GM23338 (cell line): ENCODE measurements at regions not wholly inside any gene's neighbourhood (a gene's known extent, or its start where the extent isn't known, plus 50 kb on each side); places are given as distances from the start of the nearest gene placed in this dataset.

Experiments
- ATAC-seq: fragments of 200-7000 bp; cut with Tn5 transposase; 3 replicates; pipeline ENCODE4 v1.9.1; 2020
- DNase-seq: peaks from one replicate; pipeline ENCODE4 v3.0.0-alpha.2; 2015; ENCODE audit warnings: low spot score
- H2AFZ ChIP-seq: fragments of 200-600 bp; sonication (generic); 2 replicates; pipeline ENCODE4 v1.8.0; 2016; ENCODE audit warnings: antibody characterized with exemption, mild to moderate bottlenecking, moderate library complexity
- H3F3A ChIP-seq: fragments of 200-600 bp; sonication (generic); replicated peaks from 2 replicates; pipeline ENCODE4 v1.8.0; 2017; ENCODE audit warnings: antibody characterized with exemption, mixed run types, low read depth
- H3K27ac ChIP-seq: fragments of 200-600 bp; sonication (generic); 2 replicates; pipeline ENCODE4 v1.6.1; 2016; ENCODE audit warnings: low read depth
- H3K27me3 ChIP-seq: fragments of 200-600 bp; sonication (generic); 2 replicates; pipeline ENCODE4 v1.8.0; 2016; ENCODE audit warnings: mild to moderate bottlenecking, mixed run types, moderate library complexity; ENCODE audit not compliant: insufficient read depth
- H3K36me3 ChIP-seq: fragments of 200-600 bp; sonication (generic); 2 replicates; pipeline ENCODE4 v1.8.0; 2016; ENCODE audit warnings: mild to moderate bottlenecking; ENCODE audit not compliant: insufficient read depth
- H3K4me1 ChIP-seq: fragments of 200-600 bp; sonication (generic); 2 replicates; pipeline ENCODE4 v1.8.0; 2016; ENCODE audit warnings: mild to moderate bottlenecking, moderate library complexity; ENCODE audit not compliant: insufficient read depth
- H3K4me2 ChIP-seq: fragments of 200-600 bp; sonication (generic); 2 replicates; pipeline ENCODE4 v1.7.1; 2017; ENCODE audit warnings: mixed run types
- H3K4me3 ChIP-seq: fragments of 200-600 bp; sonication (generic); 2 replicates; pipeline ENCODE4 v1.6.1; 2016; ENCODE audit warnings: mixed run types
- H3K79me2 ChIP-seq: fragments of 200-600 bp; sonication (generic); replicated peaks from 2 replicates; pipeline ENCODE4 v1.8.0; 2017; ENCODE audit warnings: mild to moderate bottlenecking; ENCODE audit not compliant: insufficient read depth
- H3K9me2 ChIP-seq: fragments of 200-600 bp; sonication (generic); 2 replicates; pipeline ENCODE4 v1.8.0; 2017; ENCODE audit not compliant: insufficient read depth
- H4K20me1 ChIP-seq: fragments of 200-600 bp; sonication (generic); replicated peaks from 2 replicates; pipeline ENCODE4 v1.8.0; 2017; ENCODE audit warnings: mild to moderate bottlenecking; ENCODE audit not compliant: insufficient read depth
- H3K27ac Mint-ChIP-seq: 2 replicates; pipeline ENCODE4 v1.8.0; 2020; ENCODE audit warnings: inconsistent platforms, mild to moderate bottlenecking, moderate library complexity, mixed read lengths
- H3K27me3 Mint-ChIP-seq: 3 replicates; pipeline ENCODE4 v1.8.0; 2022; ENCODE audit warnings: low read depth, mild to moderate bottlenecking, moderate library complexity, mixed read lengths, inconsistent platforms; ENCODE audit not compliant: insufficient read depth, poor library complexity
- H3K36me3 Mint-ChIP-seq: 3 replicates; pipeline ENCODE4 v1.8.0; 2021; ENCODE audit warnings: low read depth, mild to moderate bottlenecking, inconsistent platforms, moderate library complexity, mixed read lengths
- H3K4me1 Mint-ChIP-seq: 3 replicates; pipeline ENCODE4 v1.8.0; 2020; ENCODE audit warnings: mild to moderate bottlenecking, inconsistent platforms, mixed read lengths
- H3K4me3 Mint-ChIP-seq: 3 replicates; pipeline ENCODE4 v1.8.0; 2021; ENCODE audit warnings: moderate library complexity, mild to moderate bottlenecking, inconsistent platforms, mixed read lengths
- H3K9me3 Mint-ChIP-seq: 3 replicates; pipeline ENCODE4 v1.8.0; 2020; ENCODE audit warnings: moderate library complexity, mild to moderate bottlenecking, inconsistent platforms, mixed read lengths
- CREB1 ChIP-seq: fragments of 250-450 bp; sonication (Bioruptor Pico); IDR thresholded peaks from 2 replicates; pipeline ENCODE4 v1.5.0; 2020; ENCODE audit warnings: low read depth, mild to moderate bottlenecking, moderate library complexity
- CTCF ChIP-seq, 2 experiments: fragments of 200-600 bp in 1 of 2; sonication (generic) in 1 of 2; conservative IDR thresholded peaks; 2 replicates each; pipeline versions ENCODE4 v1.5.1 to v1.6.1; 2016 to 2017; ENCODE audit warnings: antibody characterized with exemption in 2 of 2, low read depth in 2 of 2, mild to moderate bottlenecking in 2 of 2, moderate library complexity in 1 of 2
- ETS1 ChIP-seq: IDR thresholded peaks from 2 replicates; pipeline ENCODE4 v1.6.1; 2016; ENCODE audit warnings: antibody characterized with exemption
- EZH2 ChIP-seq: fragments of 200-600 bp; sonication (generic); IDR thresholded peaks from one replicate; pipeline ENCODE4 v1.8.0; 2017; ENCODE audit warnings: antibody characterized with exemption, mild to moderate bottlenecking, low read depth; ENCODE audit not compliant: unreplicated experiment
- EZH2phosphoT487 ChIP-seq: fragments of 200-600 bp; sonication (generic); IDR thresholded peaks from one replicate; pipeline ENCODE4 v1.8.1; 2018; ENCODE audit warnings: antibody characterized with exemption; ENCODE audit not compliant: unreplicated experiment
- JUNB ChIP-seq: IDR thresholded peaks from one replicate; pipeline ENCODE4 v1.6.1; 2016; ENCODE audit warnings: antibody characterized with exemption; ENCODE audit not compliant: unreplicated experiment
- NANOG ChIP-seq: IDR thresholded peaks from 2 replicates; pipeline ENCODE4 v1.6.1; 2016; ENCODE audit warnings: antibody characterized with exemption, borderline replicate concordance
- POLR2AphosphoS5 ChIP-seq: IDR thresholded peaks from 2 replicates; pipeline ENCODE4 v1.6.1; 2016; ENCODE audit warnings: antibody characterized with exemption, low read depth
- REST ChIP-seq: IDR thresholded peaks from one replicate; pipeline ENCODE4 v1.6.1; 2018; ENCODE audit warnings: antibody characterized with exemption; ENCODE audit not compliant: unreplicated experiment
- STAT1 ChIP-seq: IDR thresholded peaks from one replicate; pipeline ENCODE4 v1.6.1; 2016; ENCODE audit warnings: antibody characterized with exemption; ENCODE audit not compliant: unreplicated experiment
- ZNF114 ChIP-seq: fragments of 250-450 bp; sonication (Bioruptor Pico); IDR thresholded peaks from 2 replicates; pipeline ENCODE4 v1.5.0; 2020; ENCODE audit warnings: mild to moderate bottlenecking, moderate library complexity
- ZNF331 ChIP-seq: fragments of 250-450 bp; sonication (Bioruptor Pico); IDR thresholded peaks from 2 replicates; pipeline ENCODE4 v1.5.0; 2020; ENCODE audit warnings: low read depth, mild to moderate bottlenecking, moderate library complexity
- TF ChIP-seq, protein P1 (sequence below): fragments of 250-450 bp; sonication (Bioruptor Pico); IDR thresholded peaks from 2 replicates; pipeline ENCODE4 v1.5.0; 2020; ENCODE audit warnings: mild to moderate bottlenecking, moderate library complexity

DNA sequence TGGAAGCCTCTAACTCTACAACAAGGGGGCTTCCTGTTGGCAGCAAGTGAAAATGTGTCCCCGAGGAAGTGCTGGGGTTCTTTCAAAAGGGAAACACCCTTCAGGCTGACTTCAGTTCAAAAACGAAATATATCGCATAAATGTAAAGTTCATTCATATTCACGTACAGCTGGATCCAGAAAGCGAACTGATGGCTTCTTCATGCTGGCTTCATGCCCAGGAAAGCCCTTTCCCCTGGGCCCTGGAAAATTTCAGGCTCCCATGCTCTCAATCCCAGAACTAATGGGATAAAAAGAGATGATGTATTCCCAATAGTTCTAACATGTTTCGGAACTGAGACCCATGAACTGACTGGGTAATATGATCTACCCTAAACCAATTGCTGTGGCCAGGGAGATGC, 104.7 kb upstream of the CDH13 start:
- no peak for DNase-seq

More for the DNA sequence above, 104.7 kb upstream of the CDH13 start:
- Mint-ChIP-seq H3K36me3 (no peaks in the 10 kb centered on the region), H3K27ac (no peak overlapping the region), H3K9me3 (peaks cover 6% of the 10 kb centered on the region), H3K4me1 (peaks cover 3% of the 10 kb centered on the region), H3K4me3 (no peak overlapping the region), H3K27me3 (peaks cover 12% of the 10 kb centered on the region)
- H3K36me3 ChIP-seq, result no peaks in the 10 kb centered on the region
- no peak overlapping the region for H3K4me3 ChIP-seq
- no peaks in the 10 kb centered on the region; the same call in 1 of the 2 replicates for H3K27me3 ChIP-seq
- H3F3A ChIP-seq, result no peaks in the 10 kb centered on the region
- 0 out of 2 replicates have a peak, but pooled peaks cover 7% of the 10 kb centered on the region for H3K4me1 ChIP-seq
- H3K27ac ChIP-seq, result no peak overlapping the region
- peaks cover 7% of the 10 kb centered on the region; the same call in 1 of the 2 replicates for H3K9me2 ChIP-seq
- no peaks in the 10 kb centered on the region for H3K79me2 ChIP-seq
- H4K20me1 ChIP-seq, result no peaks in the 10 kb centered on the region
- no peak overlapping the region for H2AFZ ChIP-seq
- H3K4me2 ChIP-seq, result no peak overlapping the region
- ATAC-seq, result no peak
- TF ChIP-seq ZNF114 (no peak), NANOG (no peak), CREB1 (CRISPR knock-in tag) (no peak), ZNF331 (CRISPR knock-in tag) (no peak), ETS1 (no peak), JUNB (no peak), POLR2AphosphoS5 (no peak), EZH2phosphoT487 (no peak), REST (no peak), CTCF (conservative IDR thresholded peaks at IDR 0.05; ENCODE audit: low read depth in 2 of 2) (no peak), STAT1 (no peak), EZH2 (no peak)
- TF ChIP-seq, protein P1, sequence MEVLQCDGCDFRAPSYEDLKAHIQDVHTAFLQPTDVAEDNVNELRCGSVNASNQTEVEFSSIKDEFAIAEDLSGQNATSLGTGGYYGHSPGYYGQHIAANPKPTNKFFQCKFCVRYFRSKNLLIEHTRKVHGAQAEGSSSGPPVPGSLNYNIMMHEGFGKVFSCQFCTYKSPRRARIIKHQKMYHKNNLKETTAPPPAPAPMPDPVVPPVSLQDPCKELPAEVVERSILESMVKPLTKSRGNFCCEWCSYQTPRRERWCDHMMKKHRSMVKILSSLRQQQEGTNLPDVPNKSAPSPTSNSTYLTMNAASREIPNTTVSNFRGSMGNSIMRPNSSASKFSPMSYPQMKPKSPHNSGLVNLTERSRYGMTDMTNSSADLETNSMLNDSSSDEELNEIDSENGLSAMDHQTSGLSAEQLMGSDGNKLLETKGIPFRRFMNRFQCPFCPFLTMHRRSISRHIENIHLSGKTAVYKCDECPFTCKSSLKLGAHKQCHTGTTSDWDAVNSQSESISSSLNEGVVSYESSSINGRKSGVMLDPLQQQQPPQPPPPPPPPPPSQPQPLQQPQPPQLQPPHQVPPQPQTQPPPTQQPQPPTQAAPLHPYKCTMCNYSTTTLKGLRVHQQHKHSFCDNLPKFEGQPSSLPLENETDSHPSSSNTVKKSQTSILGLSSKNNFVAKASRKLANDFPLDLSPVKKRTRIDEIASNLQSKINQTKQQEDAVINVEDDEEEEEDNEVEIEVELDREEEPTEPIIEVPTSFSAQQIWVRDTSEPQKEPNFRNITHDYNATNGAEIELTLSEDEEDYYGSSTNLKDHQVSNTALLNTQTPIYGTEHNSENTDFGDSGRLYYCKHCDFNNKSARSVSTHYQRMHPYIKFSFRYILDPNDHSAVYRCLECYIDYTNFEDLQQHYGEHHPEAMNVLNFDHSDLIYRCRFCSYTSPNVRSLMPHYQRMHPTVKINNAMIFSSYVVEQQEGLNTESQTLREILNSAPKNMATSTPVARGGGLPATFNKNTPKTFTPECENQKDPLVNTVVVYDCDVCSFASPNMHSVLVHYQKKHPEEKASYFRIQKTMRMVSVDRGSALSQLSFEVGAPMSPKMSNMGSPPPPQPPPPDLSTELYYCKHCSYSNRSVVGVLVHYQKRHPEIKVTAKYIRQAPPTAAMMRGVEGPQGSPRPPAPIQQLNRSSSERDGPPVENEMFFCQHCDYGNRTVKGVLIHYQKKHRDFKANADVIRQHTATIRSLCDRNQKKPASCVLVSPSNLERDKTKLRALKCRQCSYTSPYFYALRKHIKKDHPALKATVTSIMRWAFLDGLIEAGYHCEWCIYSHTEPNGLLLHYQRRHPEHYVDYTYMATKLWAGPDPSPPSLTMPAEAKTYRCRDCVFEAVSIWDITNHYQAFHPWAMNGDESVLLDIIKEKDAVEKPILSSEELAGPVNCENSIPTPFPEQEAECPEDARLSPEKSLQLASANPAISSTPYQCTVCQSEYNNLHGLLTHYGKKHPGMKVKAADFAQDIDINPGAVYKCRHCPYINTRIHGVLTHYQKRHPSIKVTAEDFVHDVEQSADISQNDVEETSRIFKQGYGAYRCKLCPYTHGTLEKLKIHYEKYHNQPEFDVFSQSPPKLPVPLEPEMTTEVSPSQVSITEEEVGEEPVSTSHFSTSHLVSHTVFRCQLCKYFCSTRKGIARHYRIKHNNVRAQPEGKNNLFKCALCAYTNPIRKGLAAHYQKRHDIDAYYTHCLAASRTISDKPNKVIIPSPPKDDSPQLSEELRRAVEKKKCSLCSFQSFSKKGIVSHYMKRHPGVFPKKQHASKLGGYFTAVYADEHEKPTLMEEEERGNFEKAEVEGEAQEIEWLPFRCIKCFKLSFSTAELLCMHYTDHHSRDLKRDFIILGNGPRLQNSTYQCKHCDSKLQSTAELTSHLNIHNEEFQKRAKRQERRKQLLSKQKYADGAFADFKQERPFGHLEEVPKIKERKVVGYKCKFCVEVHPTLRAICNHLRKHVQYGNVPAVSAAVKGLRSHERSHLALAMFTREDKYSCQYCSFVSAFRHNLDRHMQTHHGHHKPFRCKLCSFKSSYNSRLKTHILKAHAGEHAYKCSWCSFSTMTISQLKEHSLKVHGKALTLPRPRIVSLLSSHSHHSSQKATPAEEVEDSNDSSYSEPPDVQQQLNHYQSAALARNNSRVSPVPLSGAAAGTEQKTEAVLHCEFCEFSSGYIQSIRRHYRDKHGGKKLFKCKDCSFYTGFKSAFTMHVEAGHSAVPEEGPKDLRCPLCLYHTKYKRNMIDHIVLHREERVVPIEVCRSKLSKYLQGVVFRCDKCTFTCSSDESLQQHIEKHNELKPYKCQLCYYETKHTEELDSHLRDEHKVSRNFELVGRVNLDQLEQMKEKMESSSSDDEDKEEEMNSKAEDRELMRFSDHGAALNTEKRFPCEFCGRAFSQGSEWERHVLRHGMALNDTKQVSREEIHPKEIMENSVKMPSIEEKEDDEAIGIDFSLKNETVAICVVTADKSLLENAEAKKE (CRISPR knock-in tag), result no peak
